Endothelial cell of umbilical vein (primary cell): ENCODE measurements at regions not wholly inside any gene's neighbourhood (a gene's known extent, or its start where the extent isn't known, plus 50 kb on each side); places are given as distances from the start of the nearest gene placed in this dataset.

Experiments
- CTCF ChIP-seq, 2 donors: IDR thresholded peaks; 1 replicate in 1 of 2; 2 replicates in 1 of 2; pipeline ENCODE4 v1.5.1; 2011; ENCODE audit warnings: low read length in 2 of 2, mild to moderate bottlenecking in 2 of 2, moderate library complexity in 2 of 2, control low read depth in 1 of 2, inconsistent platforms in 1 of 2, low read depth in 1 of 2; ENCODE audit not compliant: insufficient read depth in 1 of 2; ENCODE audit errors: extremely low read depth in 1 of 2
- JUN ChIP-seq: IDR thresholded peaks from 2 replicates; pipeline ENCODE4 v1.6.1; 2011; ENCODE audit warnings: borderline replicate concordance, low read depth; ENCODE audit not compliant: insufficient read length, insufficient read depth
- MAX ChIP-seq: IDR thresholded peaks from 2 replicates; pipeline ENCODE4 v1.6.1; 2011; ENCODE audit not compliant: insufficient read depth, insufficient read length
- MYC ChIP-seq: IDR thresholded peaks from one replicate; pipeline ENCODE4 v1.6.1; 2011; ENCODE audit warnings: mild to moderate bottlenecking, low read depth, low read length
- POLR2A ChIP-seq: IDR thresholded peaks from 2 replicates; pipeline ENCODE4 v1.6.1; 2012; ENCODE audit warnings: low read depth, mild to moderate bottlenecking, control low read depth, low read length
- POLR2AphosphoS5 ChIP-seq: IDR thresholded peaks from 2 replicates; pipeline ENCODE4 v1.6.1; 2012; ENCODE audit warnings: low read depth, mild to moderate bottlenecking, control low read depth, low read length, moderate library complexity; ENCODE audit not compliant: insufficient read depth

DNA sequence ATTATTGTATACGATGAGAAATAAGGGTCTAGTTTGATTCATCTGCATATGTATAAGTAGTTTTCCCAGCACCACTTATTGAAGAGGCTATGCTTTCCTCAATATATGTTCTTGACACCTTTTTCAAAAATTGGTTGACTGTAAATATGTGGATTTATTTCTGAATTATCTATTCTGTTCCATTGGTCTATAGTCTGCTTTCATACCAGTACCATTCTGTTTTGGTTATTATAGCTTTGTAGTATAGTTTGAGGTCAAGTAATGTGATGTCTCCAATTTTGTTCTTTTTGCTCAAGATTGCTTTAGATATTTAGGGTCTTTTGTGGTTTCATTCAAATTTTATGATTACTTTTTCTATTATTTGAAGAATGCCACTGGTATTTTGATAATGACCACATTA, 103.8 kb upstream of the LIPC start:
- no peak for TF ChIP-seq CTCF (IDR thresholded peaks at IDR 0.05; ENCODE audit: extremely low read depth in 1 of 2, insufficient read depth in 1 of 2, low read depth in 1 of 2, low read length in 2 of 2)
- no peak for TF ChIP-seq POLR2AphosphoS5
- TF ChIP-seq MAX: no peak
- no peak for TF ChIP-seq JUN
- TF ChIP-seq MYC: no peak
- TF ChIP-seq POLR2A: no peak
